ENCODE measurements at regions not wholly inside any gene's neighbourhood (a gene's known extent, or its start where the extent isn't known, plus 50 kb on each side); places are given as distances from the start of the nearest gene placed in this dataset.

GRCh38 chr22:49182416-49182815, 645.3 kb downstream of the BRD1 start:
- ATAC-seq: no peak
- Histone ChIP-seq H2AFZ (no peak overlapping the region), H3K27ac (ENCODE audit: low read depth) (no peak overlapping the region), H3K4me2 (no peak overlapping the region), H3F3A (replicated peaks; ENCODE audit: low read depth) (no peaks in the 10 kb centered on the region), H3K4me1 (ENCODE audit: insufficient read depth) (no peaks in the 10 kb centered on the region), H3K4me3 (no peak overlapping the region), H3K36me3 (ENCODE audit: insufficient read depth) (no peaks in the 10 kb centered on the region; the same call in 1 of the 2 replicates), H4K20me1 (replicated peaks; ENCODE audit: insufficient read depth) (no peaks in the 10 kb centered on the region), H3K79me2 (replicated peaks; ENCODE audit: insufficient read depth) (no peaks in the 10 kb centered on the region), H3K27me3 (ENCODE audit: insufficient read depth) (no peaks in the 10 kb centered on the region), H3K9me2 (ENCODE audit: insufficient read depth) (no peaks in the 10 kb centered on the region)
- Mint-ChIP-seq H3K36me3 (ENCODE audit: low read depth) (no peaks in the 10 kb centered on the region), H3K27ac (no peak overlapping the region), H3K4me1 (peaks cover 2% of the 10 kb centered on the region; the same call in 2 of the 3 replicates), H3K9me3 (no peaks in the 10 kb centered on the region; the same call in 2 of the 3 replicates), H3K4me3 (no peak overlapping the region), H3K27me3 (ENCODE audit: insufficient read depth, low read depth, poor library complexity) (peaks cover 3% of the 10 kb centered on the region)
- TF ChIP-seq ETS1 (IDR thresholded peaks at IDR 0.05): no peak
- TF ChIP-seq ZNF114 (CRISPR knock-in tag; IDR thresholded peaks at IDR 0.05): no peak
- TF ChIP-seq, protein P1, sequence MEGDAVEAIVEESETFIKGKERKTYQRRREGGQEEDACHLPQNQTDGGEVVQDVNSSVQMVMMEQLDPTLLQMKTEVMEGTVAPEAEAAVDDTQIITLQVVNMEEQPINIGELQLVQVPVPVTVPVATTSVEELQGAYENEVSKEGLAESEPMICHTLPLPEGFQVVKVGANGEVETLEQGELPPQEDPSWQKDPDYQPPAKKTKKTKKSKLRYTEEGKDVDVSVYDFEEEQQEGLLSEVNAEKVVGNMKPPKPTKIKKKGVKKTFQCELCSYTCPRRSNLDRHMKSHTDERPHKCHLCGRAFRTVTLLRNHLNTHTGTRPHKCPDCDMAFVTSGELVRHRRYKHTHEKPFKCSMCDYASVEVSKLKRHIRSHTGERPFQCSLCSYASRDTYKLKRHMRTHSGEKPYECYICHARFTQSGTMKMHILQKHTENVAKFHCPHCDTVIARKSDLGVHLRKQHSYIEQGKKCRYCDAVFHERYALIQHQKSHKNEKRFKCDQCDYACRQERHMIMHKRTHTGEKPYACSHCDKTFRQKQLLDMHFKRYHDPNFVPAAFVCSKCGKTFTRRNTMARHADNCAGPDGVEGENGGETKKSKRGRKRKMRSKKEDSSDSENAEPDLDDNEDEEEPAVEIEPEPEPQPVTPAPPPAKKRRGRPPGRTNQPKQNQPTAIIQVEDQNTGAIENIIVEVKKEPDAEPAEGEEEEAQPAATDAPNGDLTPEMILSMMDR (conservative IDR thresholded peaks at IDR 0.05; ENCODE audit: low read depth in 2 of 2): no peak
- no peak for TF ChIP-seq ZNF462 (CRISPR knock-in tag; IDR thresholded peaks at IDR 0.05)
- no peak for TF ChIP-seq EZH2phosphoT487 (IDR thresholded peaks at IDR 0.05; ENCODE audit: unreplicated experiment)
- no peak for DNase-seq (ENCODE audit: low spot score)

Measured in GM23338 (cell line).